GM12873 (cell line): ENCODE measurements at regions not wholly inside any gene's neighbourhood (a gene's known extent, or its start where the extent isn't known, plus 50 kb on each side); places are given as distances from the start of the nearest gene placed in this dataset.

Experiments used
- CTCF ChIP-seq: IDR thresholded peaks from 2 replicates; pipeline ENCODE4 v1.5.1; 2012; ENCODE audit warnings: low read depth, mild to moderate bottlenecking, moderate library complexity, low read length, control low read depth; ENCODE audit not compliant: insufficient read depth; ENCODE audit errors: missing control alignments

DNA sequence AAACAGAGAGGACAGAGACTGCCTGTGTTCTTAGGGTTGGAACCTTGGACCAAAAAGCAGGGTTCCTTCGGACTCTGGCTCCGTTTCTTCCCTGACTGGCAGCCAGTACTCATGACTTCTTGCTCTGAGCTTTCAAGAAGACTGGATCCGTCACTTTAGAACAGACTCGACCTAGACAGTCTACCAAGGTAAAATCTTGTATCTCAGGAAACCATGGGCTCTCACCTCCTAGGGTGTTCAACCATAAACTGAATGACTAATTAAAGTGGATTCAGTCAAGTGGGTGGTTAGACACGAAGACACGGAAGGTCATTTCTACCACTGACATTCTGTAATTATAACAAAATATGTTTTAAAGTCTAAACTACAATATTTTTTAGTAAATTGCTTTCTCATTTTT is 153.8 kb upstream of the SLC39A10 start:
- TF ChIP-seq CTCF = no peak

GRCh38 chr2:195501746-195502145 is 155.3 kb upstream of the SLC39A10 start:
- TF ChIP-seq CTCF = no peak

- TF ChIP-seq CTCF = no peak
These were observed 156.1 kb upstream of the SLC39A10 start for GRCh38 chr2:195500879-195501278.

- no peak for TF ChIP-seq CTCF
These were observed 158.1 kb upstream of the SLC39A10 start for GRCh38 chr2:195498839-195499490.

- TF ChIP-seq CTCF = peak; percentile 50
These were observed 158.8 kb upstream of the SLC39A10 start for GRCh38 chr2:195498176-195498575.

GRCh38 chr2:195496991-195497390 is 160.0 kb upstream of the SLC39A10 start:
- TF ChIP-seq CTCF = no peak

GRCh38 chr2:195495966-195496365 is 161.1 kb upstream of the SLC39A10 start:
- TF ChIP-seq CTCF = no peak

GRCh38 chr2:195495351-195495750 is 161.7 kb upstream of the SLC39A10 start:
- no peak for TF ChIP-seq CTCF
